ENCODE measurements at regions not wholly inside any gene's neighbourhood (a gene's known extent, or its start where the extent isn't known, plus 50 kb on each side); places are given as distances from the start of the nearest gene placed in this dataset.

- DNase-seq, result no peak
These were observed 133.0 kb downstream of the ZDHHC21 start for GRCh38 chr9:14560194-14560593.

DNA sequence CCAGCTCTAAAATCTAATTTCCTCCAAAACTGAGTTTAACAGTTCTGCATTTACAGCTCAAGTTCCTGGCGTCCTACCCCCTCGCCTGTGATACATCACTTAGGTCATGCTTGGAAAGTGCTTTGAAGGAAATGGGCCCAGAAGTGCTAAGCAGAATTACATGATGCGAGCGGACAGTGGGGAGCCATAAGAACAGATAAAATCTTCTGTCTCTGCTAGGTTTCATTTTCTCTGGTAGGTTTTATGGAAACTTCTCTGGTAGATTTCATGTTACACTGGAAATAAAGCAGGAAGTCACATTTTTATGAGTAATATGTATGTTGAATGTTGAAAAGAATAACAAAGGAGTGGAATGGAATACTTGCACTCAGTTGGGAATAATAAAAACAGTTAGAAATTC lies 138.3 kb downstream of the ZDHHC21 start:
- DNase-seq, result no peak

DNA sequence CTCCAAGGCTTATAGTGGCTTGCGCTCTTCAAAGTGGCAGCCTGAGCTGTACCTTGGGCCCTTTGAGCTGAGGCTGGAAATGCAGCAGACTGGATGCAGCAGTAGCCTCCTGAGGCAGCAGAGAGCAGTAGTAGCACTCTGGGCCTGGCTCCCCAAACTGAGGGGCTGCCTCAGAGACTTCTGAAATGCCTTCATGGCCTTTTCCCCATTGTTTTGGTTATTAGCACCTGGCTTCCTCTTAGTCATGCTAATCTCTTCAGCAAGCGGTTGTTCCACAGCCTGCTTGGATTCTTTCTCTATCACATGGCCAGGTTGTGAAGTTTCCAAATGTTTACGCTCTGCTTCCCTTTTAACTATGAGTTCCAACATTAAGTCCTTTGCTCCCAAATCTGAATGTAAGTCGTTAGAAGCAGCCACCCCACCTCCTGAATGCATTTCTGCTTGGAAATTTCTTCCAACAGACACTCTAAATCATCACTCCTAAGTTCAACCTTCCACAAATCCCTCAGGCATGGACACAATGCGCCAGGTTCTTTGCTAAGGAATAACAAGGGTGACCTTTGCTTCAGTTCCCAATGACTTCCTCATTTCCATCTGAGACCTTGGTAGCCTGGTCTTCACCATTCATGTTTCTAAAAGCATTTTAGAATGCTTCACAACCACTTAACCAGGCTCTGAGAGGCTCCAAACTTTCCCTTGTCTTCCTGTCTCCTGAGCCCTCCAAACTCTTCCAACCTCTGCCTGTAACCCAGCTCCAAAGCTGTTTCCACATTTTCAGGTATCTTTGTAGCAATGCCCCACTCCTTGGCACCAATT lies 145.8 kb downstream of the ZDHHC21 start:
- DNase-seq, result no peak

DNA sequence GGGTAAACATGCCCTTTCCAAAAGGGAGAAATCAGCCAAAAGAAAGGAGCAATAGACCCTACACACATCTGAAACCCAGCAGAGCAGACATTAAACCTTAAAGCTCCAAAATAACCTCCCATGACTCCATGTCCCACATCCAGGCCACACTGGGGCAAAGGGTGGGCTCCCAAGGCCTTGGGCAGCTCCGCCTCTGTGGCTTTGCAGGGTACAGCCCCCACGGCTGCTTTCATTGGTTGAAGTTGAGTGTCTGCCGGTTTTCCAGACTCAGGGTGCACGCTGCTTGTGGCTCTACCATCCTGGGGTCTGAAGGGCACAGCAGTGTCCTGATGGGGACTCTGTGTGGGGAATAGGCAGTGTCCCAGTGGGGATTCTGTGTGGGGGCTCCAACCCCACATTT lies 146.5 kb downstream of the ZDHHC21 start:
- DNase-seq, result no peak

GRCh38 chr9:14542071-14542470 lies 151.2 kb downstream of the ZDHHC21 start:
- no peak for DNase-seq

DNA sequence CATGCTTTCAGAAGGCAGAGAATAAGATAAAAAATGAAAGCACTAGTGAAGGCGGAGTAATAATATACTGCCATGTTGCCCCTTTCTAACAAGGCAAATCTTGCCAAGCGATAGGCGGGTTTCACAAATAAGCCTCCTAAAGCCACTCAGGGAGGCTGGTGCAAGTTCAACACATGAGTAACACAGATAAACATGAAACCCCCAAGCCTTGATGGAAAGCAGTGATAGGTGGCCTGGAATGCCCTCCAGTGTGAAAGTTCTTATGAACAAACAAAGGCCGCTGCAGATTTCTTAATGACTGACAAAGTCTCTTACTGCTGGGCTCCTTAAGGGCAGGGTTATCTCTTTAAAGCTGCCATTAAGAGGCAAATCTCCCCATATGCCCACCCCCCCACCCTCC lies 154.7 kb downstream of the ZDHHC21 start:
- no peak for DNase-seq

DNA sequence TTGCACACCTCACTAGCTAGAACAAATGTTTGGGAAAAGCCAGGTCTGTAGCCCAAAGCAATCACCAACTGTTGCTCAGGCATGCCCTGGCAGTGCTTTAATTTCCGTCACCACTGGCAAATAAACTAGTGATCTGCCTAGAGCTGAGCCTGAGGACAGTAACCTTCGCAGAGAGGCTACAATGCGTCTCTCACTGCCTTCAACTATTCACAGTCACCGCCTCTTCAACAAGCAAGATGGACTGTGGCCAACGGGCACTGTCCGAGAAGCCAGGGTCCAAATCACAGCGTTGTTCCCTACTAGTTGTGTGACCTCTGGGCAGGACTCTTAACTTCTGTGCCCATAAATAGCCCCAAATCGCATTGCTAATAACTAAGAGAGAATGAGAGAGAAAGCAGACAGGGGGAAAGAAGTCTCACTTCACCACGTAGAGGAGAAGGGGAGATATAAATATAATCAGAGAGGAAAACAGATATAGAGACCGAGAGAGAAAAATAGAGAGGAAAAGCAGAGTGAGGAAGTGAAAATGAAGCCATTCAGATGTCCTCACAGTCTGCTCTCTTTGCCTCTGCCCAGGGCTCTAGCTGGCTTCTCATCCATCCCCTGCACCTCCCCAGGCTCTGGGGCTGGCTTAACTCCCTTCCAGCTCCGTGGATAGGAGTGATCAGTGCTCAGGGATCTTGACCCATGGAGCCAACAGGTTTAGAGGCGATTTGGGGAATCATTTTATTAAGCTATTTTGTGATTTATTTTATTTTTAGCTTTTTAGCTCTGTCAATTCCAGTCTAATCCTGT lies 157.9 kb downstream of the ZDHHC21 start:
- no peak for DNase-seq

DNA sequence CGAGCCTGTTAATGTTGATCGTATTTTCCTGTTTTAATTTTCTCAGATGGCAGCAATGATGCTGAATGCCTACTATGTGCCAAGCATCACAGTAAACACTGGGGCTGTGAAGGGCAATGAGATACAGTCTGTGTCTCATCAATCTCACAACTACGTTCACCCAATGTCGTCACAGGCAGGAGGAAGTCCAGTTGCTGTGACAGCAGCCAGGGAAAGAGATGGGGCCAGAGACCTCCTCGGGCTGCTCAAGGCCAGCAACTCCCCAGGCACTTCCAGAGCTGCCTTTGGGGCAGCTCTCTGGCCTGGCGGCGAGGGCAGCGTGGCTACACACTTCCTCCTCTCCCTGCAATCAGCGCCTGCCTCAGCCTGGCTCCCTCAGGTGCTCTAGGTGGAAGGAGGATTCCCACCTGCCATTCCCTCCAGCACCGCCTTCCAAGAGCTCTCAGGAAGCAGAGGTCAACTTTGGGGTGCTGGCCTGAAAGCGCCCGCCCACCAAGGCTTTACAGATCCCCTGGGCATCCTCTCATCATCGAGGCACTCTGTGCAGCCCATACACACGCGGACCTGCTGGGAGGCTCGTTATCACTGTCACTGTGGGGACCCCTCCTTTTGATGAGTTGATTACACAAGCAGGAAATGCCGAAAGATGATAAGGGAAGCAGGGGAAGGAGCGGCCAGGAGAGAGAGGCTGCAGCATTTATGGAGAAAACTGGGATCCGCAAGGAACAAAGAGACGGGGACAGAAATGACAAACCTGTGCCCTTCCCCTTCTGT lies 159.2 kb downstream of the ZDHHC21 start:
- no peak for DNase-seq

GRCh38 chr9:14532456-14533115 lies 160.6 kb downstream of the ZDHHC21 start:
- no peak for DNase-seq

- DNase-seq, result no peak
These were observed 161.6 kb downstream of the ZDHHC21 start for GRCh38 chr9:14531341-14532269.

GRCh38 chr9:14530841-14531240 lies 162.4 kb downstream of the ZDHHC21 start:
- no peak for DNase-seq

GRCh38 chr9:14530366-14530765 lies 162.9 kb downstream of the ZDHHC21 start:
- DNase-seq, result no peak

DNA sequence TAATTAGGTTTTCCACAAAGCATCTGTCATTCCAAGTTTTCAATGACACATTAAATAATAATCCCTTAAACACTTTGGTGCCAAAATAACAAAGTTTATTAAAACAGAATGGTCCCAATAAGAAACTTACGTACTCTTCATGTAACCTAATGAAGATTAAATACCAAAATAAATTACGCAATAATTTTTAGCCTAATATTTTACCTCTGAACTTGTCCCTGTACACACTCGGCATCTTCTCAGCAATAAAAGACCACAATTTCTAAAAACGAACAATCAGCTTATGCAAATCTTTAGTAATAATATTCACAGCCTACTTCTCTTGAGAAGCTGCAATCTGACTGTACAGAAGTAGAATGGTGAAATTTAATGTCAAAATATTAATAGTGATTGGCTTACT lies 163.6 kb downstream of the ZDHHC21 start:
- DNase-seq, result no peak

- DNase-seq, result no peak
These were observed 164.2 kb downstream of the ZDHHC21 start for GRCh38 chr9:14529054-14529453.

GRCh38 chr9:14526504-14526903 lies 166.7 kb downstream of the ZDHHC21 start:
- DNase-seq, result no peak

GRCh38 chr9:14525856-14526255 lies 167.4 kb downstream of the ZDHHC21 start:
- no peak for DNase-seq

DNA sequence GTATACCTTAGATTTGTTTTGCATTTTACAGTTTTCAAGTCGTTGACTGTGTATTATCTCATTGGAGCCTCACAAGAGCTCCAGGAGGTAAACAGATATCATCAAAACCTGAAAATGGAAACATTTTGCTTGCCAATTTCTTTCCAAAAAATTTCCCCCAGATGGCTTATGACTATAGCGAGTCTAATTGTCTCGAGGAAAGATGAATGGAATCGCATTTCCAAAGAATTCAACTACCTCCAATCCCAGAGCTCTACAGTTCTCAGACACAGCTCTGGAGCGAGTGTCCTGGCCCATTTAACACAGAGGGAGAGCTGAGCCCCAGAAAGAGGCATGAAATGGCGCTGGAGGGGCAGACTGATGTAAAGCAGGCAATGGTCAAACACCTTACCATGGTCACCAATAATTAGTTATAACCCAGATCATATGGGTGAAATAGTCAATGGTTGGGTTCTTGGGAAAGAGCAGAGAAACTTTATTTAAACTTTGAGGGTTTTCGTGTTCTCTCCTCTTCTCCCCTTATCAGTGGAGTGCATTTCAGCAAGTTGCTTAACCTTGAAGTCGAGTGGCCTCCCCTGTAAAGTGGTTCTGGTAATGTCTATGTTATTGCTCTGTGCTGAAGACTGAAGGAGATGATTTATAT lies 168.2 kb downstream of the ZDHHC21 start:
- DNase-seq, result no peak

DNA sequence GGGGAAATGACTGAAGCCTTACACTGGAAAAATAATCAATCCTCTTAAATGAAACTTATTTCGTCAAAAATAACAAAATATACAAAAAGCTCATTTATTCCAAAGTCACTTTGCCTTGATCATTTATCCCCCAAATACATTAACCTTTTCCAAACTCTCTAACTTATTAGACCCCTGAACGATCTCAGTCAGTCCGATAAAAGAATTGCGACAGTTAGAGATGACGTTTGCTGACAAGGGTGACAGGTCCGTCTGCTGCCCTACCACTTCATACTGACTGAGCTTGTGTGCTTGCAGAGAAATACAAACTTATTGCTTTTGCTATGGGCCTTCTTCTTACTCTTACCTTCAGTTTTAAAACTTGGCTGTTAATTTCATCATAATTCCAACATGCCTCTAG lies 169.7 kb downstream of the ZDHHC21 start:
- DNase-seq, result no peak

- DNase-seq, result no peak
These were observed 170.4 kb downstream of the ZDHHC21 start for GRCh38 chr9:14522627-14523379.

- DNase-seq, result no peak
These were observed 172.9 kb downstream of the ZDHHC21 start for GRCh38 chr9:14520341-14520740.

Data from activated CD8-positive, alpha-beta memory T cell treated with anti-CD3 and anti-CD28 coated beads for 24 hours (primary cell).